Esophagus squamous epithelium (tissue), 4 donors: ENCODE measurements at regions not wholly inside any gene's neighbourhood (a gene's known extent, or its start where the extent isn't known, plus 50 kb on each side); places are given as distances from the start of the nearest gene placed in this dataset.

Source experiments
- POLR2A ChIP-seq, 4 donors: fragments of 450-650 bp; IDR thresholded peaks; one replicate each; pipeline ENCODE4 v1.6.1; 2017; ENCODE audit warnings: antibody characterized with exemption in 4 of 4, mild to moderate bottlenecking in 4 of 4, moderate library complexity in 3 of 4
- TF ChIP-seq, protein P1 (sequence below), 6 experiments: fragments of 450-650 bp in 4 of 6; fragments of 200-600 bp in 2 of 6; sonication (generic) in 2 of 6; IDR thresholded peaks; one replicate each; pipeline ENCODE4 v1.5.1; 2016 to 2019; ENCODE audit warnings: antibody characterized with exemption in 6 of 6, mild to moderate bottlenecking in 4 of 6, moderate library complexity in 4 of 6

DNA sequence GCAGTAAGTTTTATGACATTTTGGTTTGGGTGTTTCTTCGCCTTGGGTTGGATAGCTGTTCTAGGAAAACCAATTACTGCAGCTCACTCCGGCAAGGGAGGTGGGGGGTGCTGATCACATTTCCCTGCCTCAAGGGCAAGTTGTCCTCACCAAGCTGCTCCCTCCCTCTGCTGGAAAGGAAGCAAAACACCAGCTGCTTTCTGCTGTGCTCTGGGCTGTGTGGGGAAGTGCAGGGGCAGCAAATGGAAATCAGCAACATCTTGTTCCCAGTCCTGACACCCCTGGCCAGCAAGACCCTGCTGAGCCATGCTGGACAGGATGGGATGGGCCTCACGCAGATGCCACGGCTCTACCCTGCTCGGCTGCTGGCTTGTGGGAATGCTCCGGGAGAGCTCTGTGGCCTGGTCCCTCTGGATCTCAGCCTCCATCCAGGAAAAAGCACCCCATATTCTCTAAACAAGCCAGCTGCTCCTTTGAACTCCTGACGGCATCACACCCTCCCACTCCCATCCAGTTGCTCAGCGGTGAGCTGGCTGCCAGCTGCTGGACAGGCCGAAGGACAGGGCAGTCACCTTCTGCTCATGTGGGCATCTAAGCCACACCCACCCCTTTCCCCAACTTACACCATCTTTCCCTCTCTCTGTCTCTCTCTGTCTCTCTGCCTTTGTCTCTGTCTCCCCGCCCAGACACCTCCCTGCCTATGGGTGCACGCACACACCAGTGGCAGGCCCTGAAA, 52.4 kb upstream of the EIF5 start:
- TF ChIP-seq, protein P1, sequence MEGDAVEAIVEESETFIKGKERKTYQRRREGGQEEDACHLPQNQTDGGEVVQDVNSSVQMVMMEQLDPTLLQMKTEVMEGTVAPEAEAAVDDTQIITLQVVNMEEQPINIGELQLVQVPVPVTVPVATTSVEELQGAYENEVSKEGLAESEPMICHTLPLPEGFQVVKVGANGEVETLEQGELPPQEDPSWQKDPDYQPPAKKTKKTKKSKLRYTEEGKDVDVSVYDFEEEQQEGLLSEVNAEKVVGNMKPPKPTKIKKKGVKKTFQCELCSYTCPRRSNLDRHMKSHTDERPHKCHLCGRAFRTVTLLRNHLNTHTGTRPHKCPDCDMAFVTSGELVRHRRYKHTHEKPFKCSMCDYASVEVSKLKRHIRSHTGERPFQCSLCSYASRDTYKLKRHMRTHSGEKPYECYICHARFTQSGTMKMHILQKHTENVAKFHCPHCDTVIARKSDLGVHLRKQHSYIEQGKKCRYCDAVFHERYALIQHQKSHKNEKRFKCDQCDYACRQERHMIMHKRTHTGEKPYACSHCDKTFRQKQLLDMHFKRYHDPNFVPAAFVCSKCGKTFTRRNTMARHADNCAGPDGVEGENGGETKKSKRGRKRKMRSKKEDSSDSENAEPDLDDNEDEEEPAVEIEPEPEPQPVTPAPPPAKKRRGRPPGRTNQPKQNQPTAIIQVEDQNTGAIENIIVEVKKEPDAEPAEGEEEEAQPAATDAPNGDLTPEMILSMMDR (IDR thresholded peaks at IDR 0.05): peak in 2 of 6 experiments; percentile 22 to 28
- TF ChIP-seq POLR2A (IDR thresholded peaks at IDR 0.05): no peak
